Bone marrow (tissue), 2 donors: ENCODE measurements at regions not wholly inside any gene's neighbourhood (a gene's known extent, or its start where the extent isn't known, plus 50 kb on each side); places are given as distances from the start of the nearest gene placed in this dataset.

Source experiments
- DNase-seq, 2 donors: peaks; one replicate each; lab custom pipeline; 2025; lab: John Stamatoyannopoulos, UW

DNA sequence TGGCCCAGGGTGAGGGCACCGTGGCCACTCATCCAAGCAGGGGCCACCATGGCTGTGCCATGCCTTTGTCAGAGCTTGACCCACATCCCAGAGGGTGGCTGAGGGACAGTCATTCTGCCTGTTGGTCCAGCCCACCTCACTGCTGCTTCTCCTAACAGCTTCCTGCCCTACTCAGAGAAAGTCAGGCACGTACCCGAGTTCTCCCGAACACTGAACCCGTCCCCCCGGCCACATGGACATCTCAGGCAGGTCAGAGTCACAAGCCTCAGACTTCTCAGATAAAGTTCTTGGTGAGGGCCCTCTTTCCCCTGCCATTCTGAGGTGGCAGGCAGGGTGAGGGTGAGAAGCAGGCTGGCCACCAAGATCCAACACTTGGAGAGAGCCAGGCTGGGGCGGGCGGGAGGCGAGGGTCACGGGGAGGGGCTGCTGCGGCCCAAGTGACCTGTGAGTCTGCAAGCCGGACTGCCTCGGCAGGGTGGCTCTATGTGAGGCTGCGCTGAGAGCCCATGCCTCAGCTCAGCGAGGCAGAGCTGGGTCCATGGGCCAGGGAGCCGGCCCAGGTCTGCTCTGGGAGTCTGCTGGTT is 317.8 kb downstream of the TMEM121 start:
- DNase-seq = no peak

DNA sequence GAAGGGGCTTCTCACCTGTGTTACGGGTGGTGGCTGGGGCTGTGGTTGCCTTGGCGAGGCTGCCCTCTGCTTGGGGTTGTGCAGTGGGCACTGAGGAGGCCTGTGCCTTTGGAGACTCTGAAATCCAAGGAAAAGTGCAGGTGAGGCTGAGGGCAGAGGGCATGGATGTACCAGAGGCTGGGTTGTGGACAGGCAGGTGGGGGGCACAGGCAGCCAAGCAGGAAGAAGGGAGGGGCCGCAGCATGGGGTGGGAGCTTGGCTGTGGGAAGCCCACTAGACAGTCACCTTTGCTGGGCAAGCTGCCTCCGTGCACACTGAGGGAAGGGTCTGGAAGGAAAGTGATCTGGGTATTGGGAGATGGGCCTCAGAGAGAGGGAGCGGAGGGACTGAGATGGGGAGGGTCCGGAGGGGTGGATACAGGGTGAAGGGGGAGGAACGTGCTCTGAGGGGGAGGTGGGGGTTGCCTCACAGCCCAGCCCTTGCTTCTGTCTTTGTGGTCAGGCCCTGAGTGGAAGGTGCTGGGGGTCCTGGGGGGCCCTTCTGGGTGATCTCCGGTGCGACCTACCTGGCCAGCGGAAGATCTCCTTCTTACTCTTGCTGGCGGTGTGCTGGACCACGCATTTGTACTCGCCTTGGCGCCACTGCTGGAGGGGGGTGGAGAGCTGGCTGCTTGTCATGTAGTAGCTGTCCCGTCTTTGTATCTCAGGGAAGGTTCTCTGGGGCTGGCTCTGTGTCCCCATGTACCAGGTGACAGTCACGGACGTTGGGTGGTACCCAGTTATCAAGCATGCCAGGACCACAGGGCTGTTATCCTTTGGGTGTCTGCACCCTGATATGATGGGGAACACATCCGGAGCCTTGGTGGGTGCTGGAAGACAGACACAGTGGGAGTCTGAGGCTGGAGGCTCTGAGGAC is 318.7 kb downstream of the TMEM121 start:
- no peak for DNase-seq

DNA sequence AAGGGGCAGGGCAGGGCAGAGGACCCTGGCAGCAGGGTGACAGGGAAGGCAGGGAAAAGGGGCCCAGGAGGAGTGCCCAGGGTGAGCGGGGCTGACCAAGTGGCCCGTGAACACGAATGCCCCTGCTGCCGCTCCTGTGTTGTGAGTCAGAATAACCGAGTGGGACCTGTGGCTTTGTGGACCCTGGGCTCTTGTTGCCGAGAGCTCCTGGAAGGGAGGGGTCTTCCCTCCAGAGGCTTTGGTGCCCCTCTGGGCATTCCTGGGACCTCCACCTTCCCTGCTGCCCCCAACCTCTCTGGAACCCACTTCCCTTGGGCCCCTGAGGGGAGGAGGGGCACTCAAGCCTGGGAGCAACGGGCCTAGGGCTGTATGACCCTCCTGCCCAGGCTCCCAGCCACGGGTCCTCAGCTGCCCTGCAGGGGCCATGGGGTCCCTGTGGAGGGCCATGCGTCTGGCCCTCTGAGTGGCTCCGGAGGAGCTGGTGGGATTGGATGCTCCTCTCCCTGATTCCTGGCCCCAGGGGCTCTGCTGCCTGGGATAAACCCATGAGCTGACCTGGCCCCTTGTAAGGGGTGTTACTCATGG is 319.4 kb downstream of the TMEM121 start:
- DNase-seq = no peak

DNA sequence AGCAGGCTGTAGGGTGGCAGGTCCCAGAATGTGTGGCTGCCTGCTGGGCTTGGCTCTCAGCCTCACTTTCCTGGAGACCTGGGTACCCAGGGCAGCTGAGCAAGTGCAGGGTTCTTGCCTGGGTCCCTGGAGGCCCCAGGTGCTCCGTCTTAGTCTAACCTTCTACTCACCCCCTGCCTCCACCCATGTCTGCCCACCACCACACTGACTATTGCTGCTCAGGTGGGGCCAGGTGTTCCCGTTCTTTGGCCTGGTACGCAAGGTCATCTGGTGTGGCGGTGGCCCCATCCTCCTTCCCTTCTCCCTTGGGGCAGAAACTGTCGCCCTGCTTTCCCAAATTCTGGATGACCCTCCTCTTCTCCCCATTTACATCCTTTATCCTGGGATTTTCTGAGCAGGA is 319.9 kb downstream of the TMEM121 start:
- DNase-seq = no peak

DNA sequence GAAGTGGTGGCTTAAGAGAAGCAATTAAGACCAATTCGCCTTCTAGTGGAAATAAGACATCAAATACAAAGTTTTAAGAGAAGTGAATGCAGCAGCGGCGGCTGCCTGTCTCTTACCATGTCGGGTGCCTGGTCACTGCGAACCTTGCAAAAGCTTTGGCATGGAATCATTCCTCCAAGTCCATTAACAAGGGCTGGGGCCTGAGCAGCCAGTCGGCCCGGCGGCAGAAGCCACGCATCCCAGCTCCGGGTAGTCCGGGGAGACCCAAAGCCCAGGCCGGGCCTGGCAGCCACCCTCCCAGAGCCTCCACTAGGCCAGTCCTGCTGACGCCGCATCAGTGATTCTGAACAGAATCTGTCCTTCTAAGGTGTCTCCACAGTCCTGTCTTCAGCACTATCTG is 321.0 kb downstream of the TMEM121 start:
- DNase-seq = no peak

DNA sequence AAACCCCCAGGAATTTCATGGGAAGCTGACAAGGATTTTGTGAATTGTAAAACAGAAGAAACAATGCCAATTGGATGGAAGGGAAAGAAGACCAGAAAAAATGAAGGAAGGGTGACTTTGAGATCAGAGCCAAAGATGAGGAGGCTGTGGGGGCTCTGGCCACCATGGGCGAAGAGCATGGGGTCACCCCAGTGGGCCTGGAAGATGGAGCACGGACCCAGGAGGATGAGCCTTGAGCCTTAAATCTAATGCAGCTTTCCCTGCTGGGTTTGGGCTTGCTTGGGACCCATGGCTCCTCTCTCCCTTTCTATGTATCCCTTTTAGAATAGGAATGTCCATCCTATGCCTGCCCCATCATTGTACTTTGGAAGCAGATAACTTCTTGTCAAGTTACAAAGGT is 322.2 kb downstream of the TMEM121 start:
- no peak for DNase-seq

DNA sequence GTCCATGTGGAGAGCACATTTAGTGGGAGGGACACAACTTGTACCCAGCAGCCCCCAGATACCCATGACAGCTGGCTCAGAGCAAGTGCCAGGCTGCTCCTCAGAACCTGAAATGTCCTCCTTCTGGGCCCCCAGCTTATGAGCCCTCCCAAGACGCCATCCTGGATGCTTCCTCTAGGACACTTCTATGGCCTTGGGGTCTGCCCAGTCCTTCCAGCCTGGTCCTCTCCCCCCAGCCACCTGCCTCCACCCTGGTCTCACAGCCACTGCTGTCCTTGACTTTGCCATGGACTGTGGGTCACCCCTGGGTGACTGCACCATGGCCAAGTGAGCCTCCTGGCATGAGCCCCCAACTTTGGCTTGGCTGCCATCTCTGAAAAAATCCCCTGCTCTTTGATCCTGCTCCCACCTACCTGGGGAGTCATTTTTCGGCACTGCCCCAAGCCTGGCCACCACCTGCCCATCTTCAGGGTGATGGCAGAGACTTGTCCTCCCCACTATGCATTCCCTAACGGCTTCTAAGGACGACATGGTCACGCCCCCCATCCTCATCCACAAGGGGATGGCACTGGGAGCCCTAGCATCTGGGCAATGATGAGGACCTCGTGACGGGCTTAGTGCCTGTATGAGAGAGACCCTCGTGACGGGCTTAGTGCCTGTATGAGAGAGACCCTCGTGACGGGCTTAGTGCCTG is 323.7 kb downstream of the TMEM121 start:
- DNase-seq = no peak

DNA sequence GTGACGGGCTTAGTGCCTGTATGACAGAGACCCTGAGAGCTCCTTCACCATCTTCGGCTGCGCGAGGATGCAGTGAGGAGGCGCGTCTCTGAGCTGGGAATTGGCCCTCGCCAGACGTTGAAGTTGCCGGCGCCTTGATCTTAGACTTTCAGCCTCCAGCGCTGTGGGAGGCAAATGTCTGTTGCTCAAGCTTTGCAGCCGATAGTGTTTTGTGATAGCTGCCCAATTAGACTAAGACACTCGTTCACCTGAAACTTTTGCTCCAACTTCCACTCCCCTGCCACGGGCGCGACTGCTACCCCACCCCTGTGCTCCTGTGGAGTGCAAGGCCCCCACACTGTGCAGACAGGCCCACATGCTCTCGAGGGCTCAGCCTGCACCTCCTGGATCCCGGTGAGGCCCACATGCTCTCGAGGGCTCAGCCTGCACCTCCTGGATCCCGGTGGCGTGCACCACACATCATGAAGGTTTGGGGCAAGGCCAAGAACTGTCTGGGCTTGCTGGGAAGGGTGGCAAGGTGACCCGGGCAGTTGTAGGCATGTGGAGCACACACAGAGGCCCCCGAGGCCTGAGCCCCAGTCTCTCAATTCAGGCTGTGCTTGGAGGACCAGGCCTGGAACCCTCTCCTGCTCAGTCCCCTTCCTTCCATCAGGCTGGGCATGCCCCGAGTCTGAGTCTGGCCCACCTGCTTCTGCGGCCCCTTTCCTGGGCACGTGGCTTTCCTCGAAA is 324.6 kb downstream of the TMEM121 start:
- no peak for DNase-seq

DNA sequence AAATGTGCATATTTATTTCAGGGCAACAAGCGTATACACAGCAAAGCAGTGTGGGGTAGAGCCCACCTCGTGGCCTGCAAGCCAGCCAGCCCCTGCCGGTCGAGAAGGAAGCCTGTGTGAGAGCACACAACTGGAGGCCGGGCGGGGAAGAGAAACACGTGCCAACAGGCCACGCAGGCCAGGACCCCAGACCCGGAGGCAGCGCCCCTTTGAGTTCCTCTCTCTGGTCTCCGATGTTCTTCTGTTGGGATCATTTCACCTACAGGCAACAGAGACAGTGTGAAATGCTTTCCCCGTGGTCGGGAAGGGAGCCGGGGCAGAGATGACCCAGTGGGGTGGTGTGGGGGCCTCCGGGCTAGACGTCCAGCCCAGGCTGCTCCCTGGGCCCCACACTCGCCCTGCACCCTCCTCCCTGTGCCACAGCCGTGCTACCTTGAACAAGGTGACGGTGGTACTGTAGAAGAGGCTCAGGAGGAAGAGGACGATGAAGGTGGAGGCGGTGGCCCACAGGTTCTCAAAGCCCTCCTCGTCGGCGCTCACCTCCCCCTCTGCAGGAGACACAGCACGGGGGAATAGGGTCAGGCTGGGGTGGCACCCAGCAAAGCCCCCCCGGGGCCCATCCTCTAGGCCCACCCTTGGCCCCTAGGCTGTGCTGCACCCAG is 325.5 kb downstream of the TMEM121 start:
- DNase-seq = no peak

DNA sequence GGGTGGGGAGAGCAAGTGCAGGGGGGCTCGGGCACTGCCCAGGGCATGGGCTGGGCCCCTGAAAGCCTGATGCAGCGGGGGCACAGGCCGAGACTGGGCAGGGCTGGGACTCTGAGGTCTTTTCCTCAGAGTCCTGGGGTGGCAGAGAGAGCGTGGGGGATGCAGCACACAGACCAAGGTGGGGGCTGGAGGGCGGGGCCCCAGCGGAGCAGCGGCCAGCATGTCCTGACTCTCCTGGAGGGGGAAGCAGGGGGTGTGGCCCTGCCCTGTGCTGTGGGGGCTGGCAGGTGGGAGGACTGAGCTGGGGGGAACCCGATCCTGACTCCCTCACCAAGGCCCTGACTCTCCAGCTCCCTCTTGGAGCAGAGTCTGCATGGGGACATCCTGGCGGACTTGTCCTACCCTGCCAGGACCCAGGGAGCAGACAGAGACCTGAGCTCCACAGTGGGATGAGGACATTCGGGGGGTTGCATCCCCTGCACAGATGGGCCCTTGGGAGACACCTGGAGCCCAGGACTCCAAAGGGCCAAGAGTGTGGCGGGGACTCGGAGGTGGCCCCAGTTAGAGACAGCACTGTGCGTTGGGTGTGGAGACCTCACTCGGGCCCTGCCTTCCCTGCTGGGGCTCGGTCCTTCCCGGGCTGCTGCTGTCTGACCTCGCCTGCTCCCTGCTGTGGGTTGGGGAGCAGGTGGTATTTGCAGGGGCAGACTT is 326.1 kb downstream of the TMEM121 start:
- DNase-seq = no peak

DNA sequence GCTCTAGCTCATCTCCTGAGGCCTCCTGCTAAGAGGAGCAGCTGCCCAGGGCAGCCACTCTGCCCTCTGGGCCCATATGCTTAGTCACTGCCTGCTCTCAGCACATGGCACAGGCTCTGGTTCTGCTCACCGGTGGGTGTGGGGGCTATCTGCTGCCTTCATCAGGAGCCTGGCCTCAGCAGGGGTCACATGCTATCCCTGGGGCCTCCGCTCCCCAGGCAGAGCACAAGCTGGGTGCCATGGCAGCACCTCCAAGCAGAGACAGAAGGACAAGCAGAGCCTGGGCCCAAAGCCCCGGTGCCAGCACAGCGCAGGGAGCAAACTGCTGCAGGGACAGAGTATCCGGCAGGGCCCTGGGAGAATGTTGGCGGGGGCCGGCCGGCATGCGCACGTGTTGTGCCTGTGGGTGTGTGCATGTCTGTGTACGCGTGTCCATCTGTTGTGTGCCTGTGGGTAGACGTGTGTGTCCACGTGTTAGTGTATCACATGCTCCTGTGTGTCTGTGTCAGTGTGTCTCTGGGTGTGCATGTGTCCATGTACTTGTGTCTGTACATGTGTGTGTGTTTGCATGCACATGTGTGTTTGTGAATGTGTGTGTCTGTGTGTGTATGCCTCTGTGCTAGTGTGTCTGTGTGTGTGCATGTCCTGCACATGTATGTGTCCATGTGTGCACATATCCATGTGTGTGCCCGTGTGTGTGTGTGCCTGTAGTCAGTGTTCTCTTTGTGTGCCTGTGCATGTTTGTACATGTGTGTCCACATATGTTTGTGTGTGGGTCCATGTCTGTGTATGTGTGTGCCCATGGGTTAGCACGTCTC is 326.9 kb downstream of the TMEM121 start:
- DNase-seq = no peak

DNA sequence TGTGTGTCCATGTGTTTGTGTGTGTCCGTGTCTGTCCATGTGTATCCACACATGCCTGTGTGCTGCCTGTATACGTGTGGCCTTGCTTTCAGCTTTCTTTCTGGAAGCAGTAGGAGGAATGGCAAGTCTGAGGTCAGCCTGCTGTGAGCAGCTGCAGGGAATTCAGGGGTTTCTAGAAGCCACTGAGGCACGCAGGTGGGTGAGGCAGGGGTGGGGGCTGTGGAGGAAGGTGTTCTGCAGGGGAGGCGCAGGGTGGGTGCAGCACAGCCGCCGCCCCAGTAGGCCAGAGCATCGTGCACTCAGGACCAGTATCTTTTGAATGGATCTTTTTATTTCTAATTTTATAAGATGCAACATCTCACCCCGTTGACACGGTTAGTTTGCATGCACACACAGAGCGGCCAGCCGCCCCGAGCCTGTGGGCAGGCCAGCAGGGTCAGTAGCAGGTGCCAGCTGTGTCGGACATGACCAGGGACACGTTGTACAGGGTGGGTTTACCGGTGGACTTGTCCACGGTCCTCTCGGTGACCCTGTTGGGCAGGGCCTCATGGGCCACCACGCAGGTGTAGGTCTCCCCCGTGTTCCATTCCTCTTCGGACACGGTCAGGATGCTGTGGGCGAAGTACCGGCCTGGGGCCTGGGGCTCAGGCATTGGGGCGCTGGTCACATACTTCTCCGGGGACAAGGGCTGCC is 327.7 kb downstream of the TMEM121 start:
- DNase-seq = no peak

DNA sequence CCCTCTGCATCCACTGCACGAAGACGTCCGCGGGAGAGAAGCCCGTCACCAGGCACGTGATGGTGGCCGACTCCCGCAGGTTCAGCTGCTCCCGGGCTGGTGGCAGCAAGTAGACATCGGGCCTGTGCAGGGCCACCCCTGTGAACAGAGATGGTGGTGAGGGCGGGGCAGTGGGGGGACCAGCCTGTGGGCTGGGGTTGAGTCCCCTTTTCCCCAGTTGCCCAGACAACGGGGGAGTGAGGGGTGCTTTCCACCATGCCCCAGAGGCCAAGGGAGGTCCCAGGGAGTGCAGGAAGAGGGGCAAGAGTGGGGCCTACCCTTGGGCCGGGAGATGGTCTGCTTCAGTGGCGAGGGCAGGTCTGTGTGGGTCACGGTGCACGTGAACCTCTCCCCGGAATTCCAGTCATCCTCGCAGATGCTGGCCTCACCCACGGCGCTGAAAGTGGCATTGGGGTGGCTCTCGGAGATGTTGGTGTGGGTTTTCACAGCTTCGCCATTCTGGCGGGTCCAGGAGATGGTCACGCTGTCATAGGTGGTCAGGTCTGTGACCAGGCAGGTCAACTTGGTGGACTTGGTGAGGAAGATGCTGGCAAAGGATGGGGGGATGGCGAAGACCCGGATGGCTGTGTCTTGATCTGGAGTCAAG is 328.3 kb downstream of the TMEM121 start:
- DNase-seq = no peak

DNA sequence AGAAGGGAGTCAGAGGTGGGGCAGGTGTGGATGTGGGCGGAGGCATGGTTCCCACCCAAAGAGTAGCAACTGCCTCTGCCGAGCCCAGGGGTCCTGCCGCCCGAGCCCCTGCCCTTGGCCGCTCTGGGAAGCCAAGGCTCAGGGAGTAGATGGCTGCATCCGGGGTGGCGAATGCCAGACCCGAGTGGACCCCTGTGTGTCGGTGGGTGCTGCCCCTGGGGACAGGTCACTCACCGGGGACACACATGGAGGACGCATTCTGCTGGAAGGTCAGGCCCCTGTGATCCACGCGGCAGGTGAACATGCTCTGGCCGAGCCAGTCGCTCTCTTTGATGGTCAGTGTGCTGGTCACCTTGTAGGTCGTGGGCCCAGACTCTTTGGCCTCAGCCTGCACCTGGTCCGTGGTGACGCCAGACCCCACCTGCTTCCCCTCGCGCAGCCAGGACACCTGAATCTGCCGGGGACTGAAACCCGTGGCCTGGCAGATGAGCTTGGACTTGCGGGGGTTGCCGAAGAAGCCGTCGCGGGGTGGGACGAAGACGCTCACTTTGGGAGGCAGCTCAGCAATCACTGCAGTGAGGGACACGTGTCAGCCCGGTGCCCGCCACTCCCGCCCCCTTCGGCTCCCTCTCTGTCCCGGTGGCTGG is 329.0 kb downstream of the TMEM121 start:
- no peak for DNase-seq

DNA sequence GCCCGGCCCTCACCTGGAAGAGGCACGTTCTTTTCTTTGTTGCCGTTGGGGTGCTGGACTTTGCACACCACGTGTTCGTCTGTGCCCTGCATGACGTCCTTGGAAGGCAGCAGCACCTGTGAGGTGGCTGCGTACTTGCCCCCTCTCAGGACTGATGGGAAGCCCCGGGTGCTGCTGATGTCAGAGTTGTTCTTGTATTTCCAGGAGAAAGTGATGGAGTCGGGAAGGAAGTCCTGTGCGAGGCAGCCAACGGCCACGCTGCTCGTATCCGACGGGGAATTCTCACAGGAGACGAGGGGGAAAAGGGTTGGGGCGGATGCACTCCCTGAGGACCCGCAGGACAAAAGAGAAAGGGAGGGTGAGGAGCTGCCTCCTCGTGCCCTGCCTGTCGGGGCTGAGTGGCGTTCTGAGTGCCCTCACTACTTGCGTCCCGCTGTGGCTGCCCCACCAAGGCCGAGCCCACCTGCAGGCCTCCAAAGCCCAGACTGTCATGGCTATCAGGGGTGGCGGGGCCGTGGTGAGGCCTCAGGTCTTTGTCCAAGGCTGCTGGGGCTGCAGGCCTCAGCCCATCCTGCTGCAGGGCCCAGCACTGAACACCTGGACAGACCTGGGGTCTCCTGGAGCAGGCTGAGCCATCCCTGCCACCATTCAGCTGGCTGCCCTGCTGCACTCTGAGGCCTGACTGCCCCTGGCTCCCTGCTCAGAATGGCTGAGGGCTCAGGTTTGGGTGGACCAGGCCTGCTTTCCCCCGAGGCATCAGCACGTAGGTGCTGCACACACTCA is 329.7 kb downstream of the TMEM121 start:
- no peak for DNase-seq

DNA sequence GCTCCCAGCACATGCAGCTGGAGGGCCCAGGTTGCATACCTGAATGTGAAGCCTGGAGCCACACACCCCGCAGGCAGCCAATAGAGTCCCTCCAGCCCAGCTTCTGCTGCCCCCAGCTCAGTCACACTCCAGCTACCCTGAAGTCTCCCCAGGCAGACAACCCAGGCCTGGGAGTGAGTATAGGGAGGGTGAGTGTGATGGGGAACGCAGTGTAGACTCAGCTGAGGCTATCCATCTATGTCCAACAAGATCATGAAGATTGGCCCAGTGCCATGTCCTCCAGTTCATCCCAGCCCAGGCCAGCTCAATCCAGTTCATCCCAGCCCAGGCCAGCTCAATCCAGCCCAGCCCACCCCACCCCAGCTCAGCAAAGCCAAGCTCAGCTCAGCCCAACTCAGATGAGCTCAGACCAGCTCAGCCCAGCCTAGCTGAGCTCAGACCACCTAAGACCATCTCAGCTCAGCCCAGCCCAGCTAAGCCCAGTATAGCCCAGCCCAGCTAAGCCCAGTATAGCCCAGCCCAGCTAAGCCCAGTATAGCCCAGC is 330.4 kb downstream of the TMEM121 start:
- DNase-seq = no peak

DNA sequence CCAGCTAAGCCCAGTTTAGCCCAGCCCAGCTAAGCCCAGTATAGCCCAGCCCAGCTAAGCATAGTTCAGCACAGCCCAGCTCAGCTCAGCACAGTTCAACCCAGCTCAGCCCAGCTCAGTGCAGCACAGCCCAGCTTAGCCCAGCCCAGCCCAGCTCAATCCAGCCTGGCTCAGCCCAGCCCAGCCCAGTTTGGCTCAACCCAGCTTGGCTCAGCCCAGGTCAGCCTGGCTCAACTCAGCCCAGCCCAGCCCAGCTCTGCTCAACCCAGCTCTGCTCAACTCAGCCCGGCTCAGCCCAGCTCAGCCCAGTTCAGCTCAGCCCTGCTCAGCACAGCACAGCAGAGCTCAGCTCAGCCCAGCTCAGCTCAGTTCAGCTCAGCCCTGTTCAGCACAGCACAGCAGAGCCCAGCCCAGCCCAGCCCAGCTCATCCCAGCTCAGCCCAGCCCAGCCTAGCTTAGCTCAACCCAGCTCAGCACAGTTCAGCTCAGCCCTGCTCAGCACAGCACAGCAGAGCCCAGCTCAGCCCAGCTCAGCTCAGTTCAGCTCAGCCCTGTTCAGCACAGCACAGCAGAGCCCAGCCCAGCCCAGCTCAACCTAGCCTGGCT is 330.9 kb downstream of the TMEM121 start:
- DNase-seq = no peak
